GM18520 (cell line): ENCODE measurements at regions not wholly inside any gene's neighbourhood (a gene's known extent, or its start where the extent isn't known, plus 50 kb on each side); places are given as distances from the start of the nearest gene placed in this dataset.

Experiments
- ATAC-seq: cut with Tn5 transposase; IDR thresholded peaks from one replicate; pipeline ENCODE4 v1.9.1; 2021; ENCODE audit not compliant: unreplicated experiment

- ATAC-seq, result no peak
Measured at GRCh38 chr11:86120807-86121206, 51.9 kb upstream of the PICALM start.

- no peak for ATAC-seq
Measured at GRCh38 chr11:86119906-86120305, 51.0 kb upstream of the PICALM start.

- ATAC-seq, result no peak
Measured at GRCh38 chr11:86119077-86119476, 50.2 kb upstream of the PICALM start.
